ENCODE measurements at regions not wholly inside any gene's neighbourhood (a gene's known extent, or its start where the extent isn't known, plus 50 kb on each side); places are given as distances from the start of the nearest gene placed in this dataset.

DNA sequence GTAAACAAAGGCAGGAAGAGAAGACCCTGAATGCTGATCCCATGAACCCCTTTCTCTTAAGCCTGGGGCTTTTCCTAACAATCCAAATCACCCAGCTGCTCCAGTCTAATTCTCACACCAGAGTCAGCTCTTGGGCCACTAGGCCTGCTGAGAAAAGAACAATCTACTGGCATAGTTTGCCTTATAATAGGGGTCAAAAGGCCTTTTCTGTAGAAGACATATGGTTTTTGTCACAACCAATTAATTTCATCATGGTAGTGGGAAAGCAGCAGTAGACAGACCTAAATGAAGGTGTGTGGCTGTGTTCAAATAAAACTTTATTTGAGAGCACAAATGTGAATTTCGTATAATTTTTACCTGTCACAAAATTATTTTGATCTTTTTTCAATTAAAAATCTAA lies 994.7 kb upstream of the EPHA7 start:
- Histone ChIP-seq H3K9ac (ENCODE audit: control insufficient read depth, extremely low read depth, insufficient read depth, low read length) (no peak overlapping the region), H3K4me1 (ENCODE audit: control insufficient read depth, extremely low read depth, insufficient read depth, low read length) (no peaks in the 10 kb centered on the region), H3K4me3 (ENCODE audit: control insufficient read depth in 2 of 3, extremely low read depth in 1 of 3, insufficient read depth in 2 of 3, low read depth in 1 of 3, low read length in 3 of 3) (no peak overlapping the region), H3K9me3 (ENCODE audit: control insufficient read depth, low read depth, low read length) (no peaks in the 10 kb centered on the region), H2AFZ (ENCODE audit: control insufficient read depth, low read length) (no peak overlapping the region), H3K79me2 (ENCODE audit: control insufficient read depth, insufficient read depth, low read length) (no peaks in the 10 kb centered on the region), H3K27me3 (ENCODE audit: control insufficient read depth, extremely low read depth, insufficient read depth, low read length) (no peaks in the 10 kb centered on the region), H4K20me1 (ENCODE audit: control insufficient read depth, extremely low read depth, insufficient read depth, low read length) (no peaks in the 10 kb centered on the region), H3K9me1 (ENCODE audit: control insufficient read depth, extremely low read depth, insufficient read depth, low read length) (no peaks in the 10 kb centered on the region), H3K36me3 (ENCODE audit: control insufficient read depth in 2 of 2, extremely low read depth in 1 of 2, insufficient read depth in 2 of 2, low read length in 2 of 2) (no peaks in the 10 kb centered on the region), H3K4me2 (ENCODE audit: control insufficient read depth, extremely low read depth, insufficient read depth, low read depth, low read length) (no peak overlapping the region), H3K27ac (ENCODE audit: control insufficient read depth, insufficient read depth, low read length) (no peak overlapping the region)
- TF ChIP-seq, protein P1, sequence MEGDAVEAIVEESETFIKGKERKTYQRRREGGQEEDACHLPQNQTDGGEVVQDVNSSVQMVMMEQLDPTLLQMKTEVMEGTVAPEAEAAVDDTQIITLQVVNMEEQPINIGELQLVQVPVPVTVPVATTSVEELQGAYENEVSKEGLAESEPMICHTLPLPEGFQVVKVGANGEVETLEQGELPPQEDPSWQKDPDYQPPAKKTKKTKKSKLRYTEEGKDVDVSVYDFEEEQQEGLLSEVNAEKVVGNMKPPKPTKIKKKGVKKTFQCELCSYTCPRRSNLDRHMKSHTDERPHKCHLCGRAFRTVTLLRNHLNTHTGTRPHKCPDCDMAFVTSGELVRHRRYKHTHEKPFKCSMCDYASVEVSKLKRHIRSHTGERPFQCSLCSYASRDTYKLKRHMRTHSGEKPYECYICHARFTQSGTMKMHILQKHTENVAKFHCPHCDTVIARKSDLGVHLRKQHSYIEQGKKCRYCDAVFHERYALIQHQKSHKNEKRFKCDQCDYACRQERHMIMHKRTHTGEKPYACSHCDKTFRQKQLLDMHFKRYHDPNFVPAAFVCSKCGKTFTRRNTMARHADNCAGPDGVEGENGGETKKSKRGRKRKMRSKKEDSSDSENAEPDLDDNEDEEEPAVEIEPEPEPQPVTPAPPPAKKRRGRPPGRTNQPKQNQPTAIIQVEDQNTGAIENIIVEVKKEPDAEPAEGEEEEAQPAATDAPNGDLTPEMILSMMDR (optimal IDR thresholded peaks at IDR 0.05 in 1 of 3, IDR thresholded peaks at IDR 0.05 in 1 of 3, conservative IDR thresholded peaks at IDR 0.05 in 1 of 3; ENCODE audit: extremely low read depth in 1 of 3, insufficient read depth in 2 of 3, low read length in 3 of 3): no peak
- TF ChIP-seq EZH2 (IDR thresholded peaks at IDR 0.05; ENCODE audit: low read length): no peak
- FAIRE-seq (no peak), DNase-seq (ENCODE audit: low read depth, low spot score) (no peak)
- dilution Hi-C loops (cut with MboI; ENCODE audit: extremely low pct_ligation_motif_present, low sequenced_read_pairs): no loop called here

DNA sequence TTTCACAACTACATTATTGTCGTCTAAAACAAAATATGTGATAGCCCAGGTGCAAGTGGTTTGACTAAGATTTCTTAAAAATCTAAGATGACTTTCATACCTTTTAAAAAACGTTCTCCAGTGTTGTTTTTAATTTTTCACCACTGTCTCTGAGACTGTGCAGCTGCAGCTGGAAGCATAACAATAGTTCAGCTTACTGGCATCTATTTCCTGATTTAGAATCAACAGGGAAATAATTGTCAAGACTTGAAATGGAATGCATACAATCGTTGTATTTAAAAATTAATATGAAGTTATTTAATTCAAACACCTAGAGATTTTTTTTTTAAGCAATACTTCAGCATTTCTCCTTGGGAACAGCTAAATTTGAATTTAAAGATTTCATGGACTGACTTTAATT lies 982.0 kb upstream of the EPHA7 start:
- H3K4me3 ChIP-seq (ENCODE audit: control insufficient read depth in 2 of 3, extremely low read depth in 1 of 3, insufficient read depth in 2 of 3, low read depth in 1 of 3, low read length in 3 of 3): no peak overlapping the region
- FAIRE-seq: no peak
- no peak for TF ChIP-seq EZH2 (IDR thresholded peaks at IDR 0.05; ENCODE audit: low read length)
- TF ChIP-seq, protein P1 (optimal IDR thresholded peaks at IDR 0.05 in 1 of 3, IDR thresholded peaks at IDR 0.05 in 1 of 3, conservative IDR thresholded peaks at IDR 0.05 in 1 of 3; ENCODE audit: extremely low read depth in 1 of 3, insufficient read depth in 2 of 3, low read length in 3 of 3): no peak

More for the DNA sequence above, 982.0 kb upstream of the EPHA7 start:
- DNase-seq (ENCODE audit: low read depth, low spot score): no peak
- Histone ChIP-seq H3K27ac (ENCODE audit: control insufficient read depth, insufficient read depth, low read length) (no peak overlapping the region), H3K4me1 (ENCODE audit: control insufficient read depth, extremely low read depth, insufficient read depth, low read length) (no peaks in the 10 kb centered on the region), H2AFZ (ENCODE audit: control insufficient read depth, low read length) (no peak overlapping the region), H3K36me3 (ENCODE audit: control insufficient read depth in 2 of 2, extremely low read depth in 1 of 2, insufficient read depth in 2 of 2, low read length in 2 of 2) (no peaks in the 10 kb centered on the region), H3K9ac (ENCODE audit: control insufficient read depth, extremely low read depth, insufficient read depth, low read length) (no peak overlapping the region), H3K9me1 (ENCODE audit: control insufficient read depth, extremely low read depth, insufficient read depth, low read length) (no peaks in the 10 kb centered on the region), H3K79me2 (ENCODE audit: control insufficient read depth, insufficient read depth, low read length) (no peaks in the 10 kb centered on the region), H3K9me3 (ENCODE audit: control insufficient read depth, low read depth, low read length) (no peaks in the 10 kb centered on the region), H4K20me1 (ENCODE audit: control insufficient read depth, extremely low read depth, insufficient read depth, low read length) (no peaks in the 10 kb centered on the region), H3K4me2 (ENCODE audit: control insufficient read depth, extremely low read depth, insufficient read depth, low read depth, low read length) (no peak overlapping the region), H3K27me3 (ENCODE audit: control insufficient read depth, extremely low read depth, insufficient read depth, low read length) (no peaks in the 10 kb centered on the region)
- dilution Hi-C loops (cut with MboI; ENCODE audit: extremely low pct_ligation_motif_present, low sequenced_read_pairs): no loop called here
